22Rv1 (cell line): ENCODE measurements at regions not wholly inside any gene's neighbourhood (a gene's known extent, or its start where the extent isn't known, plus 50 kb on each side); places are given as distances from the start of the nearest gene placed in this dataset.

ENCODE experiments used
- H3K27ac ChIP-seq: fragments of 450-650 bp; 2 replicates; pipeline ENCODE4 v1.5.1; 2017
- CTCF ChIP-seq: fragments of 450-650 bp; IDR thresholded peaks from 2 replicates; pipeline ENCODE4 v1.5.1; 2017; ENCODE audit warnings: mild to moderate bottlenecking
- ZFX ChIP-seq: fragments of 450-650 bp; IDR thresholded peaks from 2 replicates; pipeline ENCODE4 v1.6.1; 2017; ENCODE audit warnings: antibody characterized with exemption, borderline replicate concordance

- TF ChIP-seq ZFX (no peak), CTCF (no peak)
- H3K27ac ChIP-seq, result no peak overlapping the region
Observed at GRCh38 chr12:88951177-88951576, 370.9 kb upstream of the KITLG start.

GRCh38 chr12:88947486-88948043 is 367.3 kb upstream of the KITLG start:
- peak; percentile 28 for TF ChIP-seq CTCF
- no peak for TF ChIP-seq ZFX
- H3K27ac ChIP-seq, result no peak overlapping the region

GRCh38 chr12:88946372-88946997 is 366.2 kb upstream of the KITLG start:
- no peak overlapping the region for H3K27ac ChIP-seq
- no peak for TF ChIP-seq CTCF
- TF ChIP-seq ZFX, result no peak

- TF ChIP-seq ZFX (no peak), CTCF (no peak)
- no peak overlapping the region for H3K27ac ChIP-seq
Observed at GRCh38 chr12:88945051-88945732, 364.9 kb upstream of the KITLG start.

GRCh38 chr12:88944397-88944796 is 364.1 kb upstream of the KITLG start:
- no peak overlapping the region for H3K27ac ChIP-seq
- no peak for TF ChIP-seq CTCF
- TF ChIP-seq ZFX, result no peak

GRCh38 chr12:88940854-88941253 is 360.6 kb upstream of the KITLG start:
- no peak for TF ChIP-seq ZFX
- TF ChIP-seq CTCF, result no peak
- no peak overlapping the region for H3K27ac ChIP-seq

GRCh38 chr12:88935856-88936255 is 355.6 kb upstream of the KITLG start:
- no peak overlapping the region for H3K27ac ChIP-seq

More at GRCh38 chr12:88935856-88936255, 355.6 kb upstream of the KITLG start:
- TF ChIP-seq CTCF (no peak), ZFX (no peak)
